Neural cell (in vitro differentiated cells): ENCODE measurements at regions not wholly inside any gene's neighbourhood (a gene's known extent, or its start where the extent isn't known, plus 50 kb on each side); places are given as distances from the start of the nearest gene placed in this dataset.

Experiments
- H2AFZ ChIP-seq: fragments of 200-600, 300-800 bp; sonication (generic), shearing (Covaris generic); 2 replicates; pipeline ENCODE4 v1.6.0; 2014; ENCODE audit warnings: low read depth, mild to moderate bottlenecking, antibody characterized with exemption, low read length, moderate library complexity
- H3F3A ChIP-seq: fragments of 200-600 bp; shearing (Covaris generic); 2 replicates; pipeline ENCODE4 v1.6.1; 2016; ENCODE audit warnings: mild to moderate bottlenecking, moderate library complexity, mixed read lengths, antibody characterized with exemption, low read length; ENCODE audit not compliant: insufficient read depth, poor library complexity, severe bottlenecking
- H3K27ac ChIP-seq: fragments of 200-600, 300-800 bp; sonication (generic), shearing (Covaris generic); 2 replicates; pipeline ENCODE4 v1.5.1; 2014; ENCODE audit warnings: mild to moderate bottlenecking, low read length, moderate library complexity
- H3K27me3 ChIP-seq: fragments of 300-800, 200-600 bp; sonication (generic), shearing (Covaris generic); 2 replicates; pipeline ENCODE4 v1.6.0; 2014; ENCODE audit warnings: mild to moderate bottlenecking, low read depth, low read length, moderate library complexity; ENCODE audit not compliant: insufficient read depth
- H3K36me3 ChIP-seq: fragments of 300-800, 200-600 bp; sonication (generic), shearing (Covaris generic); 2 replicates; pipeline ENCODE4 v1.5.1; 2014; ENCODE audit warnings: mild to moderate bottlenecking, antibody characterized with exemption, low read length, moderate library complexity; ENCODE audit not compliant: insufficient read depth
- H3K4me2 ChIP-seq: fragments of 300-800, 200-600 bp; sonication (generic), shearing (Covaris generic); 2 replicates; pipeline ENCODE4 v1.6.0; 2014; ENCODE audit warnings: mild to moderate bottlenecking, low read length
- H3K4me3 ChIP-seq: fragments of 300-800, 200-600 bp; sonication (generic), shearing (Covaris generic); 2 replicates; pipeline ENCODE4 v1.5.1; 2014; ENCODE audit warnings: mild to moderate bottlenecking, low read length, moderate library complexity
- H3K79me2 ChIP-seq: fragments of 200-600 bp; shearing (Covaris generic); replicated peaks from 2 replicates; pipeline ENCODE4 v1.6.0; 2014; ENCODE audit warnings: mild to moderate bottlenecking, low read length, moderate library complexity; ENCODE audit not compliant: insufficient read depth
- H3K9ac ChIP-seq: fragments of 300-800, 200-600 bp; sonication (generic), shearing (Covaris generic); 2 replicates; pipeline ENCODE4 v1.6.1; 2016; ENCODE audit warnings: mild to moderate bottlenecking, low read length, mixed read lengths
- H3K9me2 ChIP-seq: fragments of 200-600 bp; shearing (Covaris generic); 2 replicates; pipeline ENCODE4 v1.6.1; 2016; ENCODE audit warnings: mild to moderate bottlenecking, low read length, mixed read lengths; ENCODE audit not compliant: insufficient read depth
- H3K9me3 ChIP-seq: fragments of 200-600, 300-800 bp; sonication (generic), shearing (Covaris generic); 2 replicates; pipeline ENCODE4 v1.6.1; 2016; ENCODE audit warnings: mild to moderate bottlenecking, mixed run types, low read length, moderate library complexity, mixed read lengths
- H4K20me1 ChIP-seq: fragments of 200-600 bp; shearing (Covaris generic); 2 replicates; pipeline ENCODE4 v1.6.1; 2016; ENCODE audit warnings: mild to moderate bottlenecking, mixed run types; ENCODE audit not compliant: insufficient read depth
- EZH2 ChIP-seq: fragments of 200-600, 300-800 bp; shearing (Covaris generic), sonication (generic); IDR thresholded peaks from 2 replicates; pipeline ENCODE4 v1.6.1; 2014; ENCODE audit warnings: antibody characterized with exemption, low read length, borderline replicate concordance, mild to moderate bottlenecking; ENCODE audit not compliant: insufficient read depth, poor library complexity, severe bottlenecking
- MXI1 ChIP-seq: fragments of 450-650 bp; conservative IDR thresholded peaks from 2 replicates; pipeline ENCODE4 v1.6.1; 2014; ENCODE audit warnings: antibody characterized with exemption, mild to moderate bottlenecking; ENCODE audit not compliant: poor library complexity, severe bottlenecking
- POLR2AphosphoS5 ChIP-seq: IDR thresholded peaks from 2 replicates; pipeline ENCODE4 v1.6.1; 2012
- RAD21 ChIP-seq: fragments of 450-650 bp; conservative IDR thresholded peaks from 2 replicates; pipeline ENCODE4 v1.6.1; 2014; ENCODE audit warnings: antibody characterized with exemption, mild to moderate bottlenecking, moderate library complexity
- TAF1 ChIP-seq: IDR thresholded peaks from 2 replicates; pipeline ENCODE4 v1.6.1; 2012; ENCODE audit warnings: low read depth
- TF ChIP-seq, protein P1 (sequence below): fragments of 450-650 bp; IDR thresholded peaks from 2 replicates; pipeline ENCODE4 v1.5.1; 2014; ENCODE audit warnings: antibody characterized with exemption, mild to moderate bottlenecking, moderate library complexity; ENCODE audit not compliant: poor library complexity, severe bottlenecking
- TF ChIP-seq, protein P2 (sequence below): IDR thresholded peaks from 2 replicates; pipeline ENCODE4 v1.6.1; 2012; ENCODE audit warnings: borderline replicate concordance

DNA sequence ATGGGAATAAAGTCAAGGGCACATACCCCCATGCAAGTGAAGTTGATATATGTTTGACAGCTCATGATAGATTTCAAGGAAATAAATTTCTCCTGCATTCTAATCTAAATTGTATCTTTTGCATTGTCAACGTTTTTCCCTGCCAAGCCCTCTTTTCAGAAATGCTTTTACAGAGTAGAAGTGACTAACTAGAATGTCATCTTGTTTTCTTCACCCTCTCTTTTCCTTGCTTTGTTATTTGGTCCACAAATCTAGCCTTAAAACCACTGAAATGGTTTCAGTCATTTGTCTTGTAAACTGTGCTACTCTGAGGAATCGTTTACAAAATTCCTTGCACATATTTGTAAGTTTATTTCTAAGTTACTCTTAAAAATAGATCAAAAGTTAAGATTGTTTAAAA is 600.8 kb upstream of the CXADR start:
- H3K9ac ChIP-seq, result no peak overlapping the region
- H3F3A ChIP-seq, result no peaks in the 10 kb centered on the region
- no peaks in the 10 kb centered on the region for H4K20me1 ChIP-seq
- no peaks in the 10 kb centered on the region for H3K9me3 ChIP-seq
- no peaks in the 10 kb centered on the region for H3K9me2 ChIP-seq
- H3K4me3 ChIP-seq, result no peak overlapping the region
- H3K36me3 ChIP-seq, result no peaks in the 10 kb centered on the region
- TF ChIP-seq POLR2AphosphoS5, result no peak
- no peak for TF ChIP-seq RAD21
- TF ChIP-seq, protein P1, sequence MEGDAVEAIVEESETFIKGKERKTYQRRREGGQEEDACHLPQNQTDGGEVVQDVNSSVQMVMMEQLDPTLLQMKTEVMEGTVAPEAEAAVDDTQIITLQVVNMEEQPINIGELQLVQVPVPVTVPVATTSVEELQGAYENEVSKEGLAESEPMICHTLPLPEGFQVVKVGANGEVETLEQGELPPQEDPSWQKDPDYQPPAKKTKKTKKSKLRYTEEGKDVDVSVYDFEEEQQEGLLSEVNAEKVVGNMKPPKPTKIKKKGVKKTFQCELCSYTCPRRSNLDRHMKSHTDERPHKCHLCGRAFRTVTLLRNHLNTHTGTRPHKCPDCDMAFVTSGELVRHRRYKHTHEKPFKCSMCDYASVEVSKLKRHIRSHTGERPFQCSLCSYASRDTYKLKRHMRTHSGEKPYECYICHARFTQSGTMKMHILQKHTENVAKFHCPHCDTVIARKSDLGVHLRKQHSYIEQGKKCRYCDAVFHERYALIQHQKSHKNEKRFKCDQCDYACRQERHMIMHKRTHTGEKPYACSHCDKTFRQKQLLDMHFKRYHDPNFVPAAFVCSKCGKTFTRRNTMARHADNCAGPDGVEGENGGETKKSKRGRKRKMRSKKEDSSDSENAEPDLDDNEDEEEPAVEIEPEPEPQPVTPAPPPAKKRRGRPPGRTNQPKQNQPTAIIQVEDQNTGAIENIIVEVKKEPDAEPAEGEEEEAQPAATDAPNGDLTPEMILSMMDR, result no peak
- no peak for TF ChIP-seq EZH2
- no peak for TF ChIP-seq TAF1
- no peaks in the 10 kb centered on the region for H3K79me2 ChIP-seq
- H3K27ac ChIP-seq, result no peak overlapping the region
- H3K27me3 ChIP-seq, result no peaks in the 10 kb centered on the region
- H3K4me2 ChIP-seq, result no peak overlapping the region
- no peak overlapping the region for H2AFZ ChIP-seq

DNA sequence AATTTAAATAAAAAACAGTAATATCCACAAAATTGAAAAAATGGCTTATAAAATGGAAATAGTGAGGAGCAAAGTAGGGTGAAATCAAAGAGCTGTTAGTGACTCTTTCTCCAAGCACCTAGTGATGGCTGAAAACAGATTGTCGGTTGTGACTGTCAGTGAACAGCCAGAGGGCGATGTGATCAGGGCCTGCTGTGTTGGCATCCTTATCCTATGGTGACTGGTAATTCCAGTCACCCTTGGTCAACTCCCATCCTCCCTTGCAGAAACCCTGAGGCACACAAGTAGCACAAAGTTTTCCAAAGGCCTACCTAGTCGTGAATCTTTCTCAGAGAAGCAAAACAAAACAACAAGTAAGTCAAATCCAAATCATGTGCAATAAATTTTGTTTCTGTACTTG is 599.8 kb upstream of the CXADR start:
- no peaks in the 10 kb centered on the region for H3F3A ChIP-seq
- no peaks in the 10 kb centered on the region for H3K27me3 ChIP-seq
- H3K9ac ChIP-seq, result no peak overlapping the region
- no peaks in the 10 kb centered on the region for H3K36me3 ChIP-seq
- no peak overlapping the region for H3K4me3 ChIP-seq
- no peak overlapping the region for H3K27ac ChIP-seq
- H3K79me2 ChIP-seq, result no peaks in the 10 kb centered on the region
- no peak overlapping the region for H3K4me2 ChIP-seq
- TF ChIP-seq, protein P1, result no peak
- TF ChIP-seq TAF1, result no peak
- no peak for TF ChIP-seq MXI1
- TF ChIP-seq, protein P2, sequence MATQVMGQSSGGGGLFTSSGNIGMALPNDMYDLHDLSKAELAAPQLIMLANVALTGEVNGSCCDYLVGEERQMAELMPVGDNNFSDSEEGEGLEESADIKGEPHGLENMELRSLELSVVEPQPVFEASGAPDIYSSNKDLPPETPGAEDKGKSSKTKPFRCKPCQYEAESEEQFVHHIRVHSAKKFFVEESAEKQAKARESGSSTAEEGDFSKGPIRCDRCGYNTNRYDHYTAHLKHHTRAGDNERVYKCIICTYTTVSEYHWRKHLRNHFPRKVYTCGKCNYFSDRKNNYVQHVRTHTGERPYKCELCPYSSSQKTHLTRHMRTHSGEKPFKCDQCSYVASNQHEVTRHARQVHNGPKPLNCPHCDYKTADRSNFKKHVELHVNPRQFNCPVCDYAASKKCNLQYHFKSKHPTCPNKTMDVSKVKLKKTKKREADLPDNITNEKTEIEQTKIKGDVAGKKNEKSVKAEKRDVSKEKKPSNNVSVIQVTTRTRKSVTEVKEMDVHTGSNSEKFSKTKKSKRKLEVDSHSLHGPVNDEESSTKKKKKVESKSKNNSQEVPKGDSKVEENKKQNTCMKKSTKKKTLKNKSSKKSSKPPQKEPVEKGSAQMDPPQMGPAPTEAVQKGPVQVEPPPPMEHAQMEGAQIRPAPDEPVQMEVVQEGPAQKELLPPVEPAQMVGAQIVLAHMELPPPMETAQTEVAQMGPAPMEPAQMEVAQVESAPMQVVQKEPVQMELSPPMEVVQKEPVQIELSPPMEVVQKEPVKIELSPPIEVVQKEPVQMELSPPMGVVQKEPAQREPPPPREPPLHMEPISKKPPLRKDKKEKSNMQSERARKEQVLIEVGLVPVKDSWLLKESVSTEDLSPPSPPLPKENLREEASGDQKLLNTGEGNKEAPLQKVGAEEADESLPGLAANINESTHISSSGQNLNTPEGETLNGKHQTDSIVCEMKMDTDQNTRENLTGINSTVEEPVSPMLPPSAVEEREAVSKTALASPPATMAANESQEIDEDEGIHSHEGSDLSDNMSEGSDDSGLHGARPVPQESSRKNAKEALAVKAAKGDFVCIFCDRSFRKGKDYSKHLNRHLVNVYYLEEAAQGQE, result no peak
- H3K9me2 ChIP-seq, result no peaks in the 10 kb centered on the region
- no peaks in the 10 kb centered on the region for H3K9me3 ChIP-seq
- no peak overlapping the region for H2AFZ ChIP-seq
- no peaks in the 10 kb centered on the region for H4K20me1 ChIP-seq
